Muscle layer of duodenum (tissue), 2 donors: ENCODE measurements at regions not wholly inside any gene's neighbourhood (a gene's known extent, or its start where the extent isn't known, plus 50 kb on each side); places are given as distances from the start of the nearest gene placed in this dataset.

Source experiments
- H3K27ac ChIP-seq: one replicate; pipeline ENCODE4 v1.7.0; 2013; ENCODE audit warnings: mild to moderate bottlenecking, low read length
- H3K27me3 ChIP-seq: one replicate; pipeline ENCODE4 v1.7.0; 2013; ENCODE audit warnings: low read depth, mild to moderate bottlenecking, control low read depth, low read length
- H3K36me3 ChIP-seq, 2 donors: one replicate each; pipeline ENCODE4 v1.7.0; 2013; ENCODE audit warnings: low read length in 2 of 2, control low read depth in 1 of 2, mild to moderate bottlenecking in 1 of 2; ENCODE audit not compliant: insufficient read depth in 2 of 2, control insufficient read depth in 1 of 2
- H3K4me1 ChIP-seq, 2 donors: one replicate each; pipeline ENCODE4 v1.7.0; 2013; ENCODE audit warnings: low read length in 2 of 2, mild to moderate bottlenecking in 2 of 2, control low read depth in 1 of 2, moderate library complexity in 1 of 2; ENCODE audit not compliant: insufficient read depth in 2 of 2, control insufficient read depth in 1 of 2
- H3K4me3 ChIP-seq, 2 donors: one replicate each; pipeline ENCODE4 v1.7.0; 2013; ENCODE audit warnings: low read length in 2 of 2, low read depth in 1 of 2, mild to moderate bottlenecking in 1 of 2
- H3K9me3 ChIP-seq, 2 donors: one replicate each; pipeline ENCODE4 v1.7.0; 2013; ENCODE audit warnings: low read length in 2 of 2, control low read depth in 1 of 2, mild to moderate bottlenecking in 1 of 2; ENCODE audit not compliant: control insufficient read depth in 1 of 2
- donor health status: healthy.

DNA sequence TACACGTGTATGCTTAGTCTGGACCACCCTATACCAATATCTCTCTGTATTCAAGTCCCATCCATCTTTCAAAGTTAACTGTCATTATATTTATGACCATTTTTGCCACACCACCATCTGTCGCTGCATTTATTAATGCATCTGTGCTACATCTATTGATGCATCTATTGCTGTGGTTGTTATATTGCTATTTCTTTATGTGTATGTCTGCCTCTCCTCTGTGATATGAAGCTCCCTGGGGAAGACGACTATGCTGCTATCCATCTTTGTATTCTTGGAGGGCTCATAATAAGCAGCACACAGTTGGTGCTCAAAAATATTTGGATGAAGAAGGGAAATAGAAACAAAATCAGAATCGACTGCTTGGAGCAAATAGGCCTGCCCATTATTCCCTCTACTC is 357.6 kb downstream of the RPS29 start:
- H3K4me3 ChIP-seq = no peak overlapping the region
- peaks cover 0 to 5% of the 10 kb centered on the region in 2 donors for H3K9me3 ChIP-seq
- no peak overlapping the region for H3K27ac ChIP-seq
- no peaks in the 10 kb centered on the region for H3K4me1 ChIP-seq
- H3K27me3 ChIP-seq = no peaks in the 10 kb centered on the region
- H3K36me3 ChIP-seq = no peaks in the 10 kb centered on the region

DNA sequence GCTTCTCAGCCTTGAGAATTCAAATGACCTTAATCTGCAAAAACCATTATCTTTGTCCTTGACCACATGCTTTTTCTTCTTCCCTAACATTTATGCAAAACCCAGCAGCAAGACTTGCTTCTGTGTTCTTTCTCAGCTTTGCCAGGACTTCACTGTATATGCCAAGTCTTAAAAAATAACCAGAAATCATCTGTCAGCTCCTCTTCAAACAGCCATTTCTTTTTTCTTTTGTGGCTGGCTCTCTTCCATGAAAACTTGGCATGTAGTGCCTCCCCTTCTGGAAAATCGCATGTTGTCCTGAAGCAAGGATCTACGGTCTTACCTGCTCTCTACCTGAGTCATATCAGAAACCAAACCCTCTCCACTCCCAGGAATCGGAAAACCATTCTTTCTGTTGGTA is 364.9 kb downstream of the RPS29 start:
- H3K27ac ChIP-seq = no peak overlapping the region
- no peak overlapping the region for H3K4me3 ChIP-seq
- H3K36me3 ChIP-seq = no peaks in the 10 kb centered on the region
- H3K4me1 ChIP-seq = peaks cover 0 to 6% of the 10 kb centered on the region in 2 donors
- H3K9me3 ChIP-seq = no peaks in the 10 kb centered on the region
- H3K27me3 ChIP-seq = no peaks in the 10 kb centered on the region

DNA sequence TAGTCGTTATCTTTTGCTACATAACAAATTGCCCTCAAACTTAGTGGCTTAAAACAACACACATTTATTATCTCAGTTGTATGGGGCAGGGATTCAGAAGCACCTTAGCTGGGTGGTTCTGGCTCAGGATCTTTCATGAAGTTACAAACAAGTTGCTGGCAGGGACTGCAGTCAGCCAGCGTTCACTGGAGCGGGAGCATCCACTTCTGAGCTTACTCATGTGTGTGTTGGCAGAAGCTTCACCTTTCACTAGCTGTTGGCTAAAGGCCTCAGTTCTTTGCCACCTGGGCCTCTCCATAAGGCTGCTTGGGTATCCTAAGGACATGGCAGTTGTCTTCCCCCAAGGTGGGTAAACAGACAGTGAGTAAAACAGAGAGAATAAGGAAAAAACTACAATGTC is 365.7 kb downstream of the RPS29 start:
- Histone ChIP-seq H3K27me3 (no peaks in the 10 kb centered on the region), H3K9me3 (no peaks in the 10 kb centered on the region), H3K36me3 (no peaks in the 10 kb centered on the region), H3K4me1 (peaks cover 0 to 6% of the 10 kb centered on the region in 2 donors), H3K27ac (no peak overlapping the region), H3K4me3 (no peak overlapping the region)

DNA sequence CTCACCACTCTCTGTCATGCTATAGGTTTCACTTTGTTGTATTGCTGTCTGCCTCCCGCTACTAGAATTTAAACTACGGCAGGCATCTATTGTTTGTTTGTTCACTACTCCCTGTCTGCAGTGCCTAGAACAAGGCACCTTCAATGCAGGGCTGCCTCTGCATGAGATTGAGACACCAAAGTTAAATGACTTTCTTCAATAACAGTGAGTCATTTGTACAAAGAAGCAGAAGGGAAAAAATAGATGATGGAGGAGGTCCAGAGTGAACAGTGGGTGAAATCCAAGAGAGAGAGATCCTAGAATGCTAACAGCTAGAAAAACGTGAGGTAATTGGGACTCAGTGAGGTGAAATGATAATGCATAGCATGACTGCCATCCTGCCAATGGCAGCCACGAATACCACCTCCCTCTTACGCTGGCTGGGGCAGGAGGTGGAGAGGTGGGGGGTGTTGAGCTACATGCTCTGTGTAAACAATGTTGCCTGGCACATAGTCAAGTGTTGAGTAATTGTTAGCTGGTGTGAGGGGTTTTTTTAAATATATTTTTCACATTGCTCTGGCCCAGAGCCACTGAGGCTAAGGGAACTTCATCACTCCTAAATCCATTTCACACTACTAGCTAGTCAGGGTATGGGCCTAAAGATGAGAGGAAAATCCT is 367.6 kb downstream of the RPS29 start:
- no peaks in the 10 kb centered on the region for H3K27me3 ChIP-seq
- no peaks in the 10 kb centered on the region for H3K9me3 ChIP-seq
- H3K27ac ChIP-seq = no peak overlapping the region
- no peaks in the 10 kb centered on the region for H3K36me3 ChIP-seq
- H3K4me3 ChIP-seq = no peak overlapping the region
- H3K4me1 ChIP-seq = peaks cover 0 to 6% of the 10 kb centered on the region in 2 donors

DNA sequence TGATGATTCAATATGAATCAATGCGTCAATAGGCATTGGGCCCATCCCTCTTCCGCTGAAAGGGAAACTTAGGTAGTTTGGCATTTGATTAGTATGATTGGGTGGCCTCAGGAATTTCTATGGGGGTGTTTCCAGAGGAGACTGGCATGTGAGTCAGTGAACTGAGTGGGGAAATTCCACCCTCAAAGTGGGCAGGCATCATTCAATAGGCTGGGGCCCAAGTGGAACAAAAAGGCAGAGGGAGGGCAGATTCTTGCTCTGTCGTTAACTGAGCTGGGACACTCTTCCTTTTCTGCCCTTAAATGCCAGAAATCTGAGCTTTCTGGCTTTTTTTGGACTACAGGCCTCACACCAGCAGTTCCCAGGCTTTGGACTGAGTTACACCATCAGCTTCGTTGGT is 373.5 kb downstream of the RPS29 start:
- Histone ChIP-seq H3K27me3 (no peaks in the 10 kb centered on the region), H3K9me3 (no peaks in the 10 kb centered on the region), H3K36me3 (no peaks in the 10 kb centered on the region), H3K4me3 (no peak overlapping the region), H3K27ac (no peak overlapping the region), H3K4me1 (no peaks in the 10 kb centered on the region)

DNA sequence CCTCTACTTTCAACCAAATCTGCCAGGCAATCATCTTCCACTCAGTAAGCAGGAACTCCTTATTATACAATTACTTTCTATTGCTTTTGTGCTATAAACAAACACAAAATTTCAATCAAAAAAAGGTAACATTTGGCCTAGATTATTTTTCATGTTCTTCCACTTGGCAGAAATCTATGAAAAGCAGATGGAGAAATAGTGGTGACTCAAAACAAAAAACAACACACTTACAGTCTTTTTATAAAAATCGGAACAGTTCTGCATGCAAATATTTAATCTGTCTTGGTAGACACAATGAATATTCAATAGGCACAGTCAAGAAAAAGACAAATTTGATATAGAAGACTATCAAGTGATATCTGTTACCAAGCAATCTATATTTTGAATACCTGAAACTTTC is 376.8 kb downstream of the RPS29 start:
- Histone ChIP-seq H3K9me3 (no peaks in the 10 kb centered on the region), H3K4me1 (no peaks in the 10 kb centered on the region), H3K36me3 (no peaks in the 10 kb centered on the region), H3K27me3 (no peaks in the 10 kb centered on the region), H3K27ac (no peak overlapping the region), H3K4me3 (no peak overlapping the region)

DNA sequence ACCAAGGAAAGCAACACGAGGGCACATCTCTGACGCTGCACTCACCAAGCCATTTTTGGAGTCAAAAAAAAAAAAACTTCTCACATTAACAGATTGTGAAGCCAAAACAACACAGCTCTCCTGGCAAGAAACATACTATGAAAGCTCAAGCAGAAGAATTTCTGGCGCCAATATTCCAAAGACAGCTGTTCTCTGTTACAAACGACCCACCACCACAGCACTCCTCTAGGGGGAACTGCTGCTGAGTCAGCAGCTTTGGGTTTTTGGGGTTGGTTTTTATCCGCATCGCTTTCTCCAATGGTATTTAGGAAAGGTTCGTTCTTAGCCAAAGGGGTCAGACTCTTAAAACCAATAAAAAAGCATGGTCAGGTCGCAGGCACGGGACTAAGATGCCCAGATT is 379.4 kb downstream of the RPS29 start:
- Histone ChIP-seq H3K36me3 (no peaks in the 10 kb centered on the region), H3K27ac (no peak overlapping the region), H3K4me1 (no peaks in the 10 kb centered on the region), H3K4me3 (no peak overlapping the region), H3K9me3 (no peaks in the 10 kb centered on the region), H3K27me3 (no peaks in the 10 kb centered on the region)

DNA sequence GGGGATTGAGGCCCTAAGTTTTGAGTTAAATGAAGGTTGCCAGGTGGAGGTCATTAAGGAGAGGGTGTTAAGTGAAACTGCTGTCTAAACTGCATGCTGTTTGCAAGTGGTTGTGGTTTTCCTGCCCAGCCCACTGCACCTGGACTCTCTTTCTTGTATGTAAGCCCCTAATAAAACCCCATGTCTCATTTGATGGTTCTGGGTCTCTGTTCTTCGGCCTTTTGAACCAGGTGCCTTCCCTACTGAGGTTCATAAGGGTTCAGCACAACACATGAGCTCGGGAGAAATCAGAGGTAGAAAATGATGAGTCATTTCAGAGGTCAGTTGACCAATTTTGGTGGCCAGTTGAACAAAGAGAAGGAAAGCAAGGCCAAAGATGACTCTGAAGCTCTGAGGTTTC is 382.5 kb downstream of the RPS29 start:
- H3K4me1 ChIP-seq = no peaks in the 10 kb centered on the region
- H3K4me3 ChIP-seq = no peak overlapping the region
- no peak overlapping the region for H3K27ac ChIP-seq
- no peaks in the 10 kb centered on the region for H3K9me3 ChIP-seq
- H3K36me3 ChIP-seq = no peaks in the 10 kb centered on the region
- no peaks in the 10 kb centered on the region for H3K27me3 ChIP-seq

DNA sequence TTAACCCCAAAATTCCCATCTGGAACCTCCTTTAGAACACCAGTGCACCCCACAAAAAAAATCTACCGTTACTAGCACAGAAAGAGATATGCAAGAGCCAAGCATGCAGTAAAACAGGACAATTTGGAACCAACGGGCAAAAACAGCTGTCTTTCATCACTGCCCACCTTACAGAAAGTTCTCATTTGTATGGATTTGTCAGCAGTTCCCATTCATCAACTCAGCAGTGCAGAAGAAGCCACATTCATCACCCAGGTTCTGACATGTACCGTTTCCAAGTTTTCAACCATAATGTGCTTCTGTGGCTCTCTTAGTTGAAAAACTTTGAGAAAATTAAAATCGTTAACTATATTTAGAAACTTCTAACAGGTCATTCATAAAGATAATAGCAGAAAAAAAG is 387.0 kb downstream of the RPS29 start:
- no peaks in the 10 kb centered on the region for H3K9me3 ChIP-seq
- H3K4me1 ChIP-seq = no peaks in the 10 kb centered on the region
- H3K4me3 ChIP-seq = no peak overlapping the region
- H3K36me3 ChIP-seq = no peaks in the 10 kb centered on the region
- H3K27ac ChIP-seq = no peak overlapping the region
- no peaks in the 10 kb centered on the region for H3K27me3 ChIP-seq

DNA sequence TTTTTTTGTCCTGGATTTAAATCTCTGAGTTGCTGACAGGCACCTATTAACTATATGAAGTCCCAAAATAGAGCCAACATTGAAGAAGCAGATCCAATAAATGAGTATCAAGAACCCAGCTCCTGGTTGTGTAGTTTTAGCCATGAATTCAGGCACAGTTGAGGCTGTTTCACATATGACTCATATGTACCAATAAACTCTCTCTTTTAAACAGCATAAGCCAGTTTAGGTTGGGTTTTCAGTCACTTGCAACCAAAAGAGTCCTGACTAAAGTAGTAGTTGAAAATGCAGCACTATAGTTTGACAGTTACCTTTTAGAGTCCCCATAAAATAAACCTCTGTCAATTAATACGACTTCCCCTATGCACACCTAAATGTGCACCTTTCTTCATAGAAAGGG is 389.9 kb downstream of the RPS29 start:
- Histone ChIP-seq H3K36me3 (no peaks in the 10 kb centered on the region), H3K27me3 (no peaks in the 10 kb centered on the region), H3K27ac (no peak overlapping the region), H3K9me3 (no peaks in the 10 kb centered on the region), H3K4me1 (no peaks in the 10 kb centered on the region), H3K4me3 (no peak overlapping the region)

DNA sequence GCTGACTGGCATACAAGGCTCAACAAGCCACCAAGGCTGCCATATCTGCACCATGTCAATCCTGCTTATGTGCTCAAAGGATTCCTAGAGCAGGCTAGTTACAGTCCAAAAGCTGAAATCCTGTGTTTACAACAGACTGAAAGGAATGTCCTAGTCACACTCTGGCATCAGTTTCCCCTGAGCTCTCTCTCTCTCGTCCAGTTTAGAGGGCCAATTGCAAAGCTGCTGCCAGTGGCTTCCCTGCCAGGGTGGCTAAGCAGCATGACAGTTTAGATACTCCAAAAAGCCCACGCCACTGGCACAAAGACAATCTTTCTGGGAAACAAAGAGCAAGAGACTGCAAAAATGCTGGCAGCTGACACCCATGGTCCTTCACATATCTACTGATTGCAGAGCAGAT is 392.1 kb downstream of the RPS29 start:
- Histone ChIP-seq H3K4me1 (no peaks in the 10 kb centered on the region), H3K36me3 (no peaks in the 10 kb centered on the region), H3K27ac (no peak overlapping the region), H3K4me3 (no peak overlapping the region), H3K27me3 (no peaks in the 10 kb centered on the region), H3K9me3 (no peaks in the 10 kb centered on the region)

DNA sequence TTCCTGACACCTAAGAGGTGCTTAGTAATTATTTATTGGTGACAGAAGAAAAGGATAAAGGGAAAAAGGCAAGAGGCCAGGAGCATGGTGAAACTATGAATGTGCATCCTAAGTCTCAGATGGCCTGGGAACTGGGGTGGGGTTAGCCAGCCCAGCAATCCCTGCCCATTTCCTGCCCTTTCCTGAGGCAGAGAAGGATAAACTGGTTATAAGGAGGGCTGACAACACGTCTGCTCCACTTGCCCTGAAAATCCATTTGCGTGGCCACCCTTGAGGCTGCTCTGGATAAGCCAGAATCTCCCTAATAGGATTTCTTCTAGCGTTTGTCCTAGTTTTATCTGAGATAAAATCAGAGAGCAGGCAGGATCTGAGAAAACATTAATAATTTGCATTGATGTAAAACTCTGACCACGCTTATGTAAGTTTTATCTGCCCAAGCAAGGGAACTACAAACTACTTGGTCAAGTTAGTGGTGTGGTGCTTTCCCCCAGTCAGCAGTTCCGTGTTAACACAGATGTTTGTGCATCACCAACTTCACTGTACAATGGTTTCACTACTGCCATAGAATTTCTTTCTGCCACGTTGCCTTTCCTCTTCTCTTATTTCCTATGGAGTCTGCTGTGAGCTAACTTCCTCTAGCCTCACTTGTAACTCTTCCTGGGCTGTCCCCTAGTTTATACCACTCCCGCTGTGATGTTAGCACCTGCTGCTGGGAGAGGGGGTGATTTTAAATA is 392.7 kb downstream of the RPS29 start:
- Histone ChIP-seq H3K27me3 (no peaks in the 10 kb centered on the region), H3K4me3 (no peak overlapping the region), H3K9me3 (peaks cover 0 to under 1% of the 10 kb centered on the region in 2 donors), H3K27ac (no peak overlapping the region), H3K4me1 (no peaks in the 10 kb centered on the region), H3K36me3 (no peaks in the 10 kb centered on the region)
